ENCODE measurements at regions not wholly inside any gene's neighbourhood (a gene's known extent, or its start where the extent isn't known, plus 50 kb on each side); places are given as distances from the start of the nearest gene placed in this dataset.

GRCh38 chrX:42619068-42619467, 158.9 kb downstream of the PPP1R2C start:
- DNase-seq (ENCODE audit: low spot score) = no peak

GRCh38 chrX:42616981-42617380, 161.0 kb downstream of the PPP1R2C start:
- DNase-seq (ENCODE audit: low spot score) = no peak

GRCh38 chrX:42615161-42615563, 162.8 kb downstream of the PPP1R2C start:
- DNase-seq (ENCODE audit: low spot score) = no peak

- no peak for DNase-seq (ENCODE audit: low spot score)
These were observed 171.4 kb downstream of the PPP1R2C start for GRCh38 chrX:42606591-42606990.

GRCh38 chrX:42604302-42604701, 173.7 kb downstream of the PPP1R2C start:
- DNase-seq (ENCODE audit: low spot score) = no peak

GRCh38 chrX:42603016-42603415, 174.9 kb downstream of the PPP1R2C start:
- no peak for DNase-seq (ENCODE audit: low spot score)

GRCh38 chrX:42602566-42602965, 175.4 kb downstream of the PPP1R2C start:
- no peak for DNase-seq (ENCODE audit: low spot score)

- DNase-seq (ENCODE audit: low spot score) = no peak
These were observed 175.8 kb downstream of the PPP1R2C start for GRCh38 chrX:42602136-42602535.

- no peak for DNase-seq (ENCODE audit: low spot score)
These were observed 180.5 kb downstream of the PPP1R2C start for GRCh38 chrX:42597481-42597880.

GRCh38 chrX:42585842-42586621, 191.9 kb downstream of the PPP1R2C start:
- DNase-seq (ENCODE audit: low spot score) = peak; percentile 46

GRCh38 chrX:42577936-42578470, 200.0 kb downstream of the PPP1R2C start:
- no peak for DNase-seq (ENCODE audit: low spot score)

- no peak for DNase-seq (ENCODE audit: low spot score)
These were observed 210.7 kb downstream of the PPP1R2C start for GRCh38 chrX:42567268-42567667.

GRCh38 chrX:42565739-42566138, 212.2 kb downstream of the PPP1R2C start:
- DNase-seq (ENCODE audit: low spot score) = no peak

- DNase-seq (ENCODE audit: low spot score) = no peak
These were observed 231.2 kb downstream of the PPP1R2C start for GRCh38 chrX:42546800-42547199.

- DNase-seq (ENCODE audit: low spot score) = no peak
These were observed 233.1 kb downstream of the PPP1R2C start for GRCh38 chrX:42544883-42545282.

GRCh38 chrX:42541554-42541953, 236.4 kb downstream of the PPP1R2C start:
- no peak for DNase-seq (ENCODE audit: low spot score)

GRCh38 chrX:42540146-42540545, 237.8 kb downstream of the PPP1R2C start:
- no peak for DNase-seq (ENCODE audit: low spot score)

GRCh38 chrX:42538405-42538804, 239.6 kb downstream of the PPP1R2C start:
- DNase-seq (ENCODE audit: low spot score) = no peak

GRCh38 chrX:42536286-42536685, 241.7 kb downstream of the PPP1R2C start:
- DNase-seq (ENCODE audit: low spot score) = no peak

- DNase-seq (ENCODE audit: low spot score) = no peak
These were observed 242.7 kb downstream of the PPP1R2C start for GRCh38 chrX:42535233-42535632.

- DNase-seq (ENCODE audit: low spot score) = no peak
These were observed 244.2 kb downstream of the PPP1R2C start for GRCh38 chrX:42533761-42534160.

GRCh38 chrX:42531441-42531840, 246.5 kb downstream of the PPP1R2C start:
- DNase-seq (ENCODE audit: low spot score) = no peak

- no peak for DNase-seq (ENCODE audit: low spot score)
These were observed 247.9 kb downstream of the PPP1R2C start for GRCh38 chrX:42530027-42530426.

- no peak for DNase-seq (ENCODE audit: low spot score)
These were observed 253.6 kb downstream of the PPP1R2C start for GRCh38 chrX:42524379-42524778.
